IMR-90 (cell line): ENCODE measurements at regions not wholly inside any gene's neighbourhood (a gene's known extent, or its start where the extent isn't known, plus 50 kb on each side); places are given as distances from the start of the nearest gene placed in this dataset.

Experiments
- BHLHE40 ChIP-seq: fragments of 150-350 bp; IDR thresholded peaks from 2 replicates; pipeline ENCODE4 v1.6.1; 2016; ENCODE audit warnings: mild to moderate bottlenecking, low read depth, low read length
- CHD1 ChIP-seq: IDR thresholded peaks from 2 replicates; pipeline ENCODE4 v1.6.1; 2012; ENCODE audit warnings: low read depth, low read length, improper control_type of control experiment
- CTCF ChIP-seq: conservative IDR thresholded peaks from 2 replicates; pipeline ENCODE4 v1.5.1; 2012; ENCODE audit warnings: mild to moderate bottlenecking, low read depth, low read length, improper control_type of control experiment
- ELK1 ChIP-seq: fragments of 150-350 bp; IDR thresholded peaks from 2 replicates; pipeline ENCODE4 v1.6.1; 2016; ENCODE audit warnings: low read depth, mild to moderate bottlenecking, low read length, moderate library complexity, borderline replicate concordance
- MAZ ChIP-seq: IDR thresholded peaks from 2 replicates; pipeline ENCODE4 v1.6.1; 2012; ENCODE audit warnings: low read depth, mild to moderate bottlenecking, low read length, improper control_type of control experiment, moderate library complexity, borderline replicate concordance
- MXI1 ChIP-seq: IDR thresholded peaks from 2 replicates; pipeline ENCODE4 v1.6.1; 2012; ENCODE audit warnings: low read depth, mild to moderate bottlenecking, low read length, moderate library complexity, borderline replicate concordance
- NFE2L2 ChIP-seq: fragments of 150-350 bp; IDR thresholded peaks from 2 replicates; pipeline ENCODE4 v1.6.1; 2016; ENCODE audit warnings: low read depth, mild to moderate bottlenecking, low read length
- POLR2A ChIP-seq: IDR thresholded peaks from 2 replicates; pipeline ENCODE4 v1.6.1; 2012; ENCODE audit warnings: mild to moderate bottlenecking, low read depth, low read length
- RAD21 ChIP-seq: IDR thresholded peaks from 2 replicates; pipeline ENCODE4 v1.6.1; 2012; ENCODE audit warnings: low read length, improper control_type of control experiment
- RCOR1 ChIP-seq: IDR thresholded peaks from 2 replicates; pipeline ENCODE4 v1.6.1; 2012; ENCODE audit warnings: mild to moderate bottlenecking, low read length, improper control_type of control experiment; ENCODE audit not compliant: insufficient replicate concordance
- USF2 ChIP-seq: fragments of 150-350 bp; IDR thresholded peaks from 2 replicates; pipeline ENCODE4 v1.6.1; 2017; ENCODE audit warnings: mild to moderate bottlenecking, antibody characterized with exemption, low read length, low read depth

- TF ChIP-seq CTCF (no peak), MXI1 (no peak), NFE2L2 (no peak), POLR2A (no peak), RAD21 (no peak), RCOR1 (no peak), BHLHE40 (no peak), ELK1 (no peak), MAZ (no peak), CHD1 (no peak), USF2 (no peak)
These were observed 107.6 kb downstream of the CD47 start for GRCh38 chr3:107983247-107983646.
